Body of pancreas (tissue), 4 donors: ENCODE measurements at regions not wholly inside any gene's neighbourhood (a gene's known extent, or its start where the extent isn't known, plus 50 kb on each side); places are given as distances from the start of the nearest gene placed in this dataset.
A peak's percentile ranks its signal among the peaks of the same experiment; 100 is the strongest.

Experiments used
- ATAC-seq: fragments of 150-250 bp; one replicate; pipeline ENCODE4 v1.9.1; 2016
- DNase-seq, 4 donors: peaks; one replicate each; pipeline ENCODE4 v3.0.0-alpha.2; 2019
- H3K27ac ChIP-seq, 4 donors: fragments of 200-600 bp; sonication (generic); 1 replicate in 3 of 4; 2 replicates in 1 of 4; pipeline versions ENCODE4 v1.5.1 to v1.6.1; 2016 to 2019; ENCODE audit warnings: mild to moderate bottlenecking in 1 of 4, mixed read lengths in 1 of 4, moderate library complexity in 1 of 4
- H3K27me3 ChIP-seq, 2 donors: fragments of 200-600 bp; sonication (generic); one replicate each; pipeline ENCODE4 v1.6.0; 2016; ENCODE audit warnings: mild to moderate bottlenecking in 1 of 2
- H3K36me3 ChIP-seq, 2 donors: fragments of 200-600 bp; sonication (generic); replicated peaks in 1 of 2; 2 replicates each; pipeline ENCODE4 v1.5.1; 2016; ENCODE audit warnings: low read depth in 2 of 2; ENCODE audit not compliant: insufficient read depth in 1 of 2
- H3K4me1 ChIP-seq: fragments of 200-600 bp; sonication (generic); one replicate; pipeline ENCODE4 v1.6.0; 2016
- H3K4me3 ChIP-seq, 2 donors: fragments of 200-600 bp; sonication (generic); 1 replicate in 1 of 2; 2 replicates in 1 of 2; pipeline ENCODE4 v1.5.1; 2016 to 2019
- H3K9me3 ChIP-seq, 3 donors: fragments of 200-600 bp; sonication (generic); 1 replicate in 2 of 3; 2 replicates in 1 of 3; pipeline ENCODE4 v1.5.1; 2016
- CTCF ChIP-seq, 7 experiments: fragments of 450-650 bp in 4 of 7; fragments of 200-600 bp in 3 of 7; sonication (generic) in 3 of 7; IDR thresholded peaks; one replicate each; pipeline ENCODE4 v1.5.1; 2016 to 2019; ENCODE audit warnings: antibody characterized with exemption in 7 of 7
- POLR2A ChIP-seq, 3 donors: fragments of 450-650 bp; IDR thresholded peaks; one replicate each; pipeline ENCODE4 v1.6.1; 2016; ENCODE audit warnings: antibody characterized with exemption in 3 of 3, mild to moderate bottlenecking in 2 of 3
- WGBS, 2 donors: methylation state at CpG; one replicate each; pipeline ENCODE4 v1.1.5; 2017; 5-methylcytosine and 5-hydroxymethylcytosine counted together
- intact Hi-C: fragments of 100-400 bp; cut with DNase I; formaldehyde crosslinking; loops from one replicate; pipeline ENCODE4 v1.15.1; 2023

DNA sequence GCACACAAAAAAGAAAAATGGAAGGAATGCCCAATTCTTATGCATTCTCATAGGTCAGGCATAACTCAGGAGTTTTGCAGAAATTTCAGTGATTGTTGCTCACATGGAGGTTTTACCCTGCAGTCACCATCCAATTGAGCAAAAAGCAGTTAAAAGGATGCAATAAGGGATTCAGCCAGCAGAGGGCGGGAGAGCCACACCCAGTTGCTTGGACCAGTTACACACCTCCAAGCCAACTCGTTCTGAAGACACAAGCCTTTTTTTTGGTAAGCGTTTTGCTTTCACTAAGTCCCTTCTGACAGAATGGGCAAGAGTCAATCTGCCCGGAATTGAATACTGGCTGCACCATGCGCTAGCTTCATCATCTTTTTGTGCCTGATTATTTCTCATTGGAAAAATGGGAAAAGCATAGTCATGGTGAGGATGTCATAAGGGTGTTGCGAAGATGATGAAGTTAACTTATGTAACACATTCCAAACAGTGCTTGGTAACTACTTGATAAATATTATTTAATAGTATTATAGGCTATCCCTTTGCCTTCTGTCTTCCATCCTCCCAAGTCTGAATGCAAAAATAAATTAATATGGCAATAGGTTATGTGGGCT, 154.4 kb upstream of the SGO1 start:
- Histone ChIP-seq H3K27me3 (no peaks in the 10 kb centered on the region), H3K36me3 (no peaks in the 10 kb centered on the region), H3K4me3 (no peak overlapping the region), H3K4me1 (no peaks in the 10 kb centered on the region), H3K9me3 (no peaks in the 10 kb centered on the region), H3K27ac (no peak overlapping the region)
- intact Hi-C loops, result no loop called here
- 22 to 23% methylated on average over 6 of the region's 6 CpGs for WGBS, 2 donors
- TF ChIP-seq POLR2A (IDR thresholded peaks at IDR 0.05) (no peak), CTCF (IDR thresholded peaks at IDR 0.05) (peak; percentile 75 to 85 (median 84))
- DNase-seq (peak; percentile 72 to 81 (median 80)), ATAC-seq (peak; percentile 88)

DNA sequence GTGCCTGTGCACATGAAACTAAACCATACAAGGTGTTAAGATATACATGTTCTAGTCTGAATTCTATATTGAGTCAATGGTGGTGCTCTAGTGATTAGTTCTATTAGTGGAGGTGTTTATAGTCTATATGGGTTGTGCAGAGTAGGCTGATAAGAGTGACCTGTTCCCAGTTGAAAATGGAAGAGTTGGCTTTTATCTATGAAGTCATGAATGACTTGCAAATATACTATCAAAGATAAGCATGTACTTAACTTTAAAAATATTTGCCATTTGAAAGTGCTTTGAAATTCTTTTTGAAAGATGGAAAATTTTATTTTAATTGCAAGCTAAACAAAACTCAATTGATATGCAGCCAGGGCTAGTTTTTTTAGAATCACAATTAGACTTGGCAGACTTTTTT, 150.6 kb upstream of the SGO1 start:
- no peak for TF ChIP-seq POLR2A (IDR thresholded peaks at IDR 0.05)
- no peak for TF ChIP-seq CTCF (IDR thresholded peaks at IDR 0.05)
- H3K9me3 ChIP-seq, result no peaks in the 10 kb centered on the region
- H3K4me3 ChIP-seq, result no peak overlapping the region
- H3K27me3 ChIP-seq, result no peaks in the 10 kb centered on the region
- no peaks in the 10 kb centered on the region for H3K4me1 ChIP-seq
- ATAC-seq, result no peak
- H3K27ac ChIP-seq, result no peak overlapping the region
- no peaks in the 10 kb centered on the region for H3K36me3 ChIP-seq
- no peak for DNase-seq
- intact Hi-C loops, result no loop called here

GRCh38 chr3:20334842-20335241, 148.8 kb upstream of the SGO1 start:
- ATAC-seq, result no peak
- no peak for DNase-seq

GRCh38 chr3:20327889-20328288, 141.9 kb upstream of the SGO1 start:
- H3K36me3 ChIP-seq, result no peaks in the 10 kb centered on the region
- DNase-seq, result no peak
- no peaks in the 10 kb centered on the region for H3K9me3 ChIP-seq
- no peak for ATAC-seq
- H3K27me3 ChIP-seq, result no peaks in the 10 kb centered on the region
- no peak overlapping the region for H3K27ac ChIP-seq
- TF ChIP-seq CTCF (IDR thresholded peaks at IDR 0.05), result no peak
- no peak for TF ChIP-seq POLR2A (IDR thresholded peaks at IDR 0.05)
- 88 to 91% methylated on average over 1 of the region's 1 CpG for WGBS, 2 donors
- intact Hi-C loops, result no loop called here
- H3K4me1 ChIP-seq, result no peaks in the 10 kb centered on the region
- H3K4me3 ChIP-seq, result no peak overlapping the region

More at GRCh38 chr3:20334842-20335241, 148.8 kb upstream of the SGO1 start:
- no peaks in the 10 kb centered on the region for H3K36me3 ChIP-seq
- no peak overlapping the region for H3K4me3 ChIP-seq
- H3K27me3 ChIP-seq, result no peaks in the 10 kb centered on the region
- no peaks in the 10 kb centered on the region for H3K9me3 ChIP-seq
- H3K27ac ChIP-seq, result no peak overlapping the region
- 80 to 94% methylated on average over 2 of the region's 2 CpGs for WGBS, 2 donors
- H3K4me1 ChIP-seq, result no peaks in the 10 kb centered on the region
- intact Hi-C loops, result no loop called here
- TF ChIP-seq POLR2A (IDR thresholded peaks at IDR 0.05) (no peak), CTCF (IDR thresholded peaks at IDR 0.05) (no peak)

- Histone ChIP-seq H3K9me3 (no peaks in the 10 kb centered on the region), H3K27me3 (no peaks in the 10 kb centered on the region), H3K4me1 (no peaks in the 10 kb centered on the region), H3K36me3 (no peaks in the 10 kb centered on the region), H3K4me3 (no peak overlapping the region), H3K27ac (no peak overlapping the region)
- TF ChIP-seq POLR2A (IDR thresholded peaks at IDR 0.05) (no peak), CTCF (IDR thresholded peaks at IDR 0.05) (no peak)
- WGBS, 2 donors, result 94 to 97% methylated on average over 1 of the region's 1 CpG
- DNase-seq, result no peak
- no peak for ATAC-seq
- intact Hi-C loops, result no loop called here
Measured at GRCh38 chr3:20326541-20326940, 140.5 kb upstream of the SGO1 start.
